ENCODE measurements at regions not wholly inside any gene's neighbourhood (a gene's known extent, or its start where the extent isn't known, plus 50 kb on each side); places are given as distances from the start of the nearest gene placed in this dataset.

GRCh38 chr14:48665077-48665784, 920.9 kb downstream of the RPS29 start:
- ATAC-seq (ENCODE audit: low FRiP score): no peak
- TF ChIP-seq, protein P1, sequence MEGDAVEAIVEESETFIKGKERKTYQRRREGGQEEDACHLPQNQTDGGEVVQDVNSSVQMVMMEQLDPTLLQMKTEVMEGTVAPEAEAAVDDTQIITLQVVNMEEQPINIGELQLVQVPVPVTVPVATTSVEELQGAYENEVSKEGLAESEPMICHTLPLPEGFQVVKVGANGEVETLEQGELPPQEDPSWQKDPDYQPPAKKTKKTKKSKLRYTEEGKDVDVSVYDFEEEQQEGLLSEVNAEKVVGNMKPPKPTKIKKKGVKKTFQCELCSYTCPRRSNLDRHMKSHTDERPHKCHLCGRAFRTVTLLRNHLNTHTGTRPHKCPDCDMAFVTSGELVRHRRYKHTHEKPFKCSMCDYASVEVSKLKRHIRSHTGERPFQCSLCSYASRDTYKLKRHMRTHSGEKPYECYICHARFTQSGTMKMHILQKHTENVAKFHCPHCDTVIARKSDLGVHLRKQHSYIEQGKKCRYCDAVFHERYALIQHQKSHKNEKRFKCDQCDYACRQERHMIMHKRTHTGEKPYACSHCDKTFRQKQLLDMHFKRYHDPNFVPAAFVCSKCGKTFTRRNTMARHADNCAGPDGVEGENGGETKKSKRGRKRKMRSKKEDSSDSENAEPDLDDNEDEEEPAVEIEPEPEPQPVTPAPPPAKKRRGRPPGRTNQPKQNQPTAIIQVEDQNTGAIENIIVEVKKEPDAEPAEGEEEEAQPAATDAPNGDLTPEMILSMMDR (IDR thresholded peaks at IDR 0.05): no peak
- no peak for DNase-seq (ENCODE audit: low spot score)

DNA sequence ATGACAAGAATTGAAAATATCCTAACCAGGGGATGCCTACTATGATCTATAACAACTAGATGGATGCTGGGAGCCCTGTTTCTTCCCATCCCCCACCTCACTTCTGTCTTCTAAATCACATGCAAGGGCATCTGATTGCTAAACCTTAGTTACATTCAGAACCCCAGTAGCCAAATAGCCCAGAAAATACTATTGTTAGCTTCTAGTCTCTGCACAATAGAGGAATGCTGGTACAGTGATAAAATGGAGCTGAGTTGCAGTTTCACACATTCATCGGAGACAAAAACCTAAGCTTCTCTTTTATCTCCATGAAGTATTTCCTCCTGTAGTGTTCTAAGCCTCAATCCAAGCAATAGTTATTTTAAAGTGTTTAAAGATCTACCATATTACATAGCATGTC, 942.9 kb downstream of the RPS29 start:
- ATAC-seq (ENCODE audit: low FRiP score) (no peak), DNase-seq (ENCODE audit: low spot score) (no peak)
- TF ChIP-seq, protein P1 (IDR thresholded peaks at IDR 0.05): no peak

- DNase-seq (ENCODE audit: low spot score): no peak
- no peak for ATAC-seq (ENCODE audit: low FRiP score)
- TF ChIP-seq, protein P1 (IDR thresholded peaks at IDR 0.05): no peak
These were observed 953.5 kb upstream of the MDGA2 start for GRCh38 chr14:48628870-48629269.

- TF ChIP-seq, protein P1 (IDR thresholded peaks at IDR 0.05): no peak
- ATAC-seq (ENCODE audit: low FRiP score): no peak
- no peak for DNase-seq (ENCODE audit: low spot score)
These were observed 947.6 kb upstream of the MDGA2 start for GRCh38 chr14:48622980-48623379.

DNA sequence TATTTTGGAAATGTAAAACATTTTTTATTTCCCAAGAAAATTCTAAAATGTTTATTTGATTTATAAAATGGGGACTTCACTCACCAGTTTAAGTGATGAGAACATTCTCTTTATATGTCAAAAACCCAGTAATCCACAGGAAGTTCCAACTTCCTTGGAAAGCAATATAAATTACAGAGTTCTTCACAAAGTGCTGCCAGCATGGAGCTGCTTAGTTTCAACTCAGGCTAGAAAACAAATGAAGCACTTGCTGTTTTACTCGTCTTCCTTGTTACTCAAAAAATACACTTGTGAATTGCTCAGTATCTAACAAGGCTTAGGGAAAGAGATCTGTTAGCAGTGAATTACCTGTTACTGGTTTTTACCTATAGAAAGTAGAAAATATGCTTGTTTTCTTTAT, 942.7 kb upstream of the MDGA2 start:
- ATAC-seq (ENCODE audit: low FRiP score): no peak
- TF ChIP-seq, protein P1 (IDR thresholded peaks at IDR 0.05): no peak
- no peak for DNase-seq (ENCODE audit: low spot score)

DNA sequence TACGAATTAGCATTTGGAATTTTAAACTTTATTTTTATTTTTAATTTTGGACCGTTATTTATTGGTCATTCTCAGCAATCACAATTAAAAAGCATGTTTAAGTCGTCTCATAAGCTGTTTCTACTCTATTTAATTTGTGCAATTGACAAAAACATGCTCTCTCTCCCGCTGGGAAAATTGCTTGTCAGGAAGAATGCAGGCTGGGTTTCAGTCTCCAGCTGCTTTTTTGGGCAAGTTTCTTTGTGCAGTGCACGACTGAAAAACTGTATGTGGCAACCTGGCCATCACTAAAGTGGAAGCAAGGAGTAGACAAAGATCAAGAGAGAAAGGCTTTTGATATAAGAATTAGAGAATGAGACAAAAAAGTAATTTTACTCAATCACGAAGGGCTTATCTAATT, 941.5 kb upstream of the MDGA2 start:
- no peak for ATAC-seq (ENCODE audit: low FRiP score)
- TF ChIP-seq, protein P1 (IDR thresholded peaks at IDR 0.05): no peak
- no peak for DNase-seq (ENCODE audit: low spot score)

GRCh38 chr14:48615618-48616017, 940.2 kb upstream of the MDGA2 start:
- ATAC-seq (ENCODE audit: low FRiP score) (no peak), DNase-seq (ENCODE audit: low spot score) (no peak)
- TF ChIP-seq, protein P1 (IDR thresholded peaks at IDR 0.05): no peak
